HepG2 (cell line): ENCODE measurements at regions not wholly inside any gene's neighbourhood (a gene's known extent, or its start where the extent isn't known, plus 50 kb on each side); places are given as distances from the start of the nearest gene placed in this dataset.
A peak's percentile ranks its signal among the peaks of the same experiment; 100 is the strongest.

Source experiments
- ATAC-seq: fragments of 200-7000 bp; cut with Tn5 transposase; 3 replicates; pipeline ENCODE4 v1.9.1; 2020; ENCODE audit warnings: mild to moderate bottlenecking, moderate library complexity
- BruUV-seq: library from RNA; stranded (reverse); fragments of 400-500 nt; replicated peaks from 2 replicates; lab custom pipeline; 2021; lab: Mats Ljungman, UMichigan
- CTCF ChIA-PET: fragments of 300-600 bp; formaldehyde crosslinking; extraction: SDS; loops from one replicate; lab custom pipeline; 2021; ENCODE audit warnings: low total read pairs, inconsistent platforms, low intra/inter-chr PET ratio; lab: Yijun Ruan, JAX
- POLR2A ChIA-PET: fragments of 350-600 bp; sonication (Branson Sonifier 250); formaldehyde crosslinking; loops from one replicate; lab custom pipeline; 2020; ENCODE audit warnings: antibody characterized with exemption, inconsistent platforms; lab: Yijun Ruan, JAX
- DNase-seq: peaks from one replicate; pipeline ENCODE4 v3.0.0-alpha.2; 2015; ENCODE audit warnings: low spot score
- FAIRE-seq: peaks from 3 replicates; lab custom pipeline; 2011; peaks lifted over from hg19 to GRCh38; lab: Jason Lieb, UNC
- H2AFZ ChIP-seq: one replicate; pipeline ENCODE4 v1.6.1; 2011; ENCODE audit warnings: low read length, inconsistent platforms
- H3K27ac ChIP-seq: fragments of 300-600 bp; 3 replicates; pipeline ENCODE4 v1.8.0; 2011; ENCODE audit warnings: mixed run types, mild to moderate bottlenecking, mixed read lengths, low read length, inconsistent platforms; ENCODE audit not compliant: insufficient read depth; ENCODE audit errors: extremely low read length
- H3K27me3 ChIP-seq, 2 experiments: fragments of 200-600 bp in 1 of 2; 2 replicates in 1 of 2; 3 replicates in 1 of 2; pipeline versions ENCODE4 v1.6.0 to v1.8.0; 2011; ENCODE audit warnings: low read length in 2 of 2, mild to moderate bottlenecking in 2 of 2, moderate library complexity in 2 of 2, inconsistent platforms in 1 of 2; ENCODE audit not compliant: insufficient read depth in 2 of 2, control insufficient read depth in 1 of 2
- H3K36me3 ChIP-seq, 2 experiments: fragments of 200-600 bp in 1 of 2; replicated peaks in 1 of 2; 2 replicates in 1 of 2; 3 replicates in 1 of 2; pipeline versions ENCODE4 v1.5.1 to v1.8.0; 2011; ENCODE audit warnings: low read length in 2 of 2, inconsistent platforms in 1 of 2; ENCODE audit not compliant: insufficient read depth in 2 of 2, control insufficient read depth in 1 of 2
- H3K4me1 ChIP-seq: 2 replicates; pipeline ENCODE4 v1.5.1; 2012; ENCODE audit warnings: low read length, inconsistent platforms; ENCODE audit not compliant: insufficient read depth
- H3K4me2 ChIP-seq: 2 replicates; pipeline ENCODE4 v1.6.0; 2011; ENCODE audit warnings: low read depth, low read length, inconsistent platforms
- H3K4me3 ChIP-seq, 3 experiments: fragments of 200-600 bp in 1 of 3; sonication (generic), shearing (Covaris generic) in 1 of 3; replicated peaks in 1 of 3; 2 replicates each; pipeline ENCODE4 v1.5.1; 2011 to 2016; ENCODE audit warnings: low read length in 3 of 3, inconsistent platforms in 2 of 3, low read depth in 2 of 3, mild to moderate bottlenecking in 2 of 3, control low read depth in 1 of 3, mixed read lengths in 1 of 3; ENCODE audit not compliant: insufficient read depth in 1 of 3
- H3K79me2 ChIP-seq: one replicate; pipeline ENCODE4 v1.6.1; 2011; ENCODE audit warnings: low read length, inconsistent platforms; ENCODE audit not compliant: insufficient read depth
- H3K9ac ChIP-seq: 2 replicates; pipeline ENCODE4 v1.6.0; 2011; ENCODE audit warnings: mild to moderate bottlenecking, low read depth, low read length, inconsistent platforms; ENCODE audit not compliant: insufficient read depth
- H3K9me3 ChIP-seq: 2 replicates; pipeline ENCODE4 v1.5.1; 2012; ENCODE audit warnings: mild to moderate bottlenecking, low read length
- H4K20me1 ChIP-seq: 2 replicates; pipeline ENCODE4 v1.6.0; 2011; ENCODE audit warnings: inconsistent platforms, mild to moderate bottlenecking, low read length, moderate library complexity; ENCODE audit not compliant: insufficient read depth
- CEBPB ChIP-seq: IDR thresholded peaks from 2 replicates; pipeline ENCODE4 v1.6.1; 2011; ENCODE audit warnings: low read depth, low read length, improper control_type of control experiment, borderline replicate concordance
- DNMT1 ChIP-seq: sonication (generic); formaldehyde crosslinking; IDR thresholded peaks from 2 replicates; pipeline ENCODE4 v1.5.1; 2020; ENCODE audit warnings: mild to moderate bottlenecking, missing genetic modification reagents
- MAFF ChIP-seq: IDR thresholded peaks from 2 replicates; pipeline ENCODE4 v1.6.1; 2011; ENCODE audit warnings: low read depth, low read length, improper control_type of control experiment
- MAFK ChIP-seq, 2 experiments: IDR thresholded peaks in 1 of 2; conservative IDR thresholded peaks in 1 of 2; 2 replicates each; pipeline ENCODE4 v1.6.1; 2011; ENCODE audit warnings: improper control_type of control experiment in 2 of 2, low read length in 2 of 2
- SSRP1 ChIP-seq: IDR thresholded peaks from 2 replicates; pipeline ENCODE4 v1.6.1; 2016; ENCODE audit warnings: control low read depth
- ZFX ChIP-seq: sonication (generic); formaldehyde crosslinking; IDR thresholded peaks from 2 replicates; pipeline ENCODE4 v1.4.0; 2020; ENCODE audit warnings: mild to moderate bottlenecking, low read depth, missing genetic modification reagents, moderate library complexity
- ZNF296 ChIP-seq: sonication (generic); formaldehyde crosslinking; conservative IDR thresholded peaks from 2 replicates; pipeline ENCODE4 v1.5.0; 2020; ENCODE audit warnings: mild to moderate bottlenecking, missing genetic modification reagents
- ZNF768 ChIP-seq: sonication (generic); formaldehyde crosslinking; IDR thresholded peaks from 2 replicates; pipeline ENCODE4 v1.4.0; 2020; ENCODE audit warnings: missing genetic modification reagents
- ZNF788 ChIP-seq: sonication (generic); formaldehyde crosslinking; IDR thresholded peaks from 2 replicates; pipeline ENCODE4 v1.5.0; 2020; ENCODE audit warnings: mild to moderate bottlenecking, missing genetic modification reagents, borderline replicate concordance
- ZSCAN29 ChIP-seq: sonication (generic); formaldehyde crosslinking; conservative IDR thresholded peaks from 2 replicates; pipeline ENCODE4 v1.4.0; 2020; ENCODE audit warnings: mild to moderate bottlenecking, missing genetic modification reagents
- WGBS: methylation state at CpG from one replicate; pipeline ENCODE4 v1.1.6; 2017; ENCODE audit warnings: low lambda C conversion rate; 5-methylcytosine and 5-hydroxymethylcytosine counted together
- in situ Hi-C: cut with HindIII; loops from 2 replicates; pipeline ENCODE4 v1.10.0; 2017; ENCODE audit warnings: low pct_unique_long_range_greater_than_20kb; ENCODE audit not compliant: extremely low pct_ligation_motif_present
- intact Hi-C: fragments of 100-400 bp; cut with micrococcal nuclease; formaldehyde crosslinking; loops from one replicate; pipeline ENCODE4 v1.10.0; 2022; ENCODE audit not compliant: unreplicated experiment
- TF ChIP-seq, protein P1 (sequence below): sonication (generic); formaldehyde crosslinking; conservative IDR thresholded peaks from 2 replicates; pipeline ENCODE4 v1.4.0; 2020; ENCODE audit warnings: missing genetic modification reagents

DNA sequence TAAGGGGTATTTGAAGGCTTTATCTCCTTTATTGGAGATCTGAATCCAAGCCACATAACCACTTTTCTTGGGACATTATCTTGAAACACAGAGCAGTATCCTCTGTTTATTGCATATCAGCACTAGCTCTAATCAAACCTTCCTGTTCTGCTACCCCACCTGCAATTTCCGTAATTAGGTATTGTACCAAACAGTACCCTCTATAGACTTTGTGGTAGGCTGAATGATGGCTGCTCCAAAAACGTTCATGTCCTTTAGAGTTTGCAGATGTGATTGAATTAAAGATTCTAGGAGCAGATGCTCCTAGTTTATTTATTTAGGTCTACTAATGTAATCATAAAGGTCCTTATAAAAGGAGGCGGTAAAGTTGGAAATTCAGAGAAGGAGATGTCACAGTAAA lies 573.0 kb upstream of the ATXN7L3B start (continued):
- TF ChIP-seq, protein P1, sequence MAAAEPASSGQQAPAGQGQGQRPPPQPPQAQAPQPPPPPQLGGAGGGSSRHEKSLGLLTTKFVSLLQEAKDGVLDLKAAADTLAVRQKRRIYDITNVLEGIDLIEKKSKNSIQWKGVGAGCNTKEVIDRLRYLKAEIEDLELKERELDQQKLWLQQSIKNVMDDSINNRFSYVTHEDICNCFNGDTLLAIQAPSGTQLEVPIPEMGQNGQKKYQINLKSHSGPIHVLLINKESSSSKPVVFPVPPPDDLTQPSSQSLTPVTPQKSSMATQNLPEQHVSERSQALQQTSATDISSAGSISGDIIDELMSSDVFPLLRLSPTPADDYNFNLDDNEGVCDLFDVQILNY (CRISPR knock-in tag), result no peak

DNA sequence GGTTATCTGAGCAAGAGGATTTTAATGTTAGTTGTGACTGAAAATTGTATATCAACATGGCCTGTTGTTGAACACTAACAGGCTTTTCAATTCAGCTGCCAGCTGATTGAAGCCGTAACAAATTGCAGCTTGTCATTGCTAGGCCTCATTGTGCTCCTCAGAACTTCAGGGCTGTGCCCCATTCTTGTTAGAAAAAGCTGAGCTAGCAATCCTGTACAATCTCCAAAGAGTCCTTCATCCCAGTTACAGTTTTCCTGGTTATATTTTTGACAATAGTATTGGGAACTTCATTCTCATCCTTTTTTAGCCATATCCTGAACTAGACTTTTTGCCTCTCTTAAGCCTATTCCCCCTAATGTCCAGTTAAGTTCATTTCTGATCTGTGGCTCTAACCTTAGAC lies 564.1 kb upstream of the ATXN7L3B start:
- CTCF ChIA-PET, result no interaction called here
- Histone ChIP-seq H3K4me3 (no peak overlapping the region), H3K27me3 (no peaks in the 10 kb centered on the region), H3K79me2 (no peaks in the 10 kb centered on the region), H3K4me1 (no peaks in the 10 kb centered on the region), H2AFZ (no peak overlapping the region), H3K36me3 (no peaks in the 10 kb centered on the region), H3K9ac (no peak overlapping the region), H4K20me1 (no peaks in the 10 kb centered on the region), H3K4me2 (no peak overlapping the region), H3K9me3 (no peaks in the 10 kb centered on the region), H3K27ac (no peak overlapping the region)
- intact Hi-C loops (no loop called here), in situ Hi-C loops (no loop called here)
- WGBS, result 14% methylated on average over 1 of the region's 1 CpG
- no peak for FAIRE-seq
- no peak for ATAC-seq
- BruUV-seq, result no TSS peak
- no peak for DNase-seq
- TF ChIP-seq ZSCAN29 (no peak), ZNF768 (no peak), ZNF788 (no peak), CEBPB (no peak), ZFX (CRISPR knock-in tag) (no peak), SSRP1 (CRISPR knock-in tag) (no peak), MAFK (conservative IDR thresholded peaks at IDR 0.05 in 1 of 2, IDR thresholded peaks at IDR 0.05 in 1 of 2; ENCODE audit: low read length in 2 of 2) (peak; percentile 50 to 69; a peak in 3 of 4 replicates), DNMT1 (no peak), ZNF296 (no peak), MAFF (peak; percentile 42; the same call in 1 of the 2 replicates)
- POLR2A ChIA-PET, result no interaction called here
